Left ventricle myocardium inferior (tissue), 1 donor: ENCODE measurements at regions not wholly inside any gene's neighbourhood (a gene's known extent, or its start where the extent isn't known, plus 50 kb on each side); places are given as distances from the start of the nearest gene placed in this dataset.

ENCODE experiments used
- DNase-seq: peaks from one replicate; pipeline ENCODE4 v3.0.0-alpha.2; 2020
- H3K27ac ChIP-seq: fragments of 200-600 bp; replicated peaks from 2 replicates; pipeline ENCODE4 v1.8.0; 2021
- H3K27me3 ChIP-seq: fragments of 200-600 bp; 2 replicates; pipeline ENCODE4 v1.8.0; 2021; ENCODE audit warnings: low read depth
- H3K36me3 ChIP-seq: fragments of 200-600 bp; 2 replicates; pipeline ENCODE4 v1.8.0; 2021
- H3K4me1 ChIP-seq: fragments of 200-600 bp; 2 replicates; pipeline ENCODE4 v1.8.0; 2021
- H3K4me3 ChIP-seq: fragments of 200-600 bp; 2 replicates; pipeline ENCODE4 v1.8.0; 2021; ENCODE audit warnings: mild to moderate bottlenecking, moderate library complexity
- H3K9me3 ChIP-seq: fragments of 200-600 bp; replicated peaks from 2 replicates; pipeline ENCODE4 v1.8.0; 2021
- intact Hi-C: fragments of 100-400 bp; cut with micrococcal nuclease; formaldehyde crosslinking; loops from one replicate; pipeline ENCODE4 v1.11.0; 2022
- TF ChIP-seq, protein P1 (sequence below): fragments of 200-600 bp; IDR thresholded peaks from 2 replicates; pipeline ENCODE4 v1.8.0; 2021; ENCODE audit warnings: antibody characterized with exemption, mild to moderate bottlenecking, borderline replicate concordance
- donor health status: DM: no; HTN: yes; CAD: no; lungs with severe emphysema.

DNA sequence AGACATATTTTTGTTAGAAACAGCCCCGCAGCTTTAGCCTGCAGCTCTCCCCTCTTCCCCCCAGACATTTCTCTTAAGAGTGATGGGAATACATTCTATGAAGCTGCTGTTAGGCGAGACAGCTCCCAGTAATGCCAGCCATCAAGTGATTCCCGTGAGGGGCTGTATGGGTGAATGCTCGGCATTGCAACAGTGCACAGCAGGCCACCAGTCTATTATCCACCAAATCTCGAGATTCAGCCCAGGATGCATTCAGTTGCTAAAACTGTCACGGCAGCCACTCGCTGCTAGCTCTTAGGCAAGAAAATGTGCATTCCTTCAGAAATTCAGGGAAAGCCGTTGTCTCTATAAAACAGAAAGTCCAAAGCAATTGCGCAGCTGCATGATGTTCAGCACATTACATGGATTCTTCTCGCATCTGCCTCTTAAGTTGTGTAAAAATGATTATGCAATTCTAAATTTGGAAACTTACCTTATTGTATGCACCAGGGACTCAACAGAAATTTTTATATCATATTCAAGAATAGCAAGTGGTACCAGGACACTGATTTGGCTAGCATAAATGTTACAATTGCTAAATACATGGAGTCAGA, 211.3 kb upstream of the ARL4C start:
- H3K4me3 ChIP-seq: no peak overlapping the region
- DNase-seq: no peak

DNA sequence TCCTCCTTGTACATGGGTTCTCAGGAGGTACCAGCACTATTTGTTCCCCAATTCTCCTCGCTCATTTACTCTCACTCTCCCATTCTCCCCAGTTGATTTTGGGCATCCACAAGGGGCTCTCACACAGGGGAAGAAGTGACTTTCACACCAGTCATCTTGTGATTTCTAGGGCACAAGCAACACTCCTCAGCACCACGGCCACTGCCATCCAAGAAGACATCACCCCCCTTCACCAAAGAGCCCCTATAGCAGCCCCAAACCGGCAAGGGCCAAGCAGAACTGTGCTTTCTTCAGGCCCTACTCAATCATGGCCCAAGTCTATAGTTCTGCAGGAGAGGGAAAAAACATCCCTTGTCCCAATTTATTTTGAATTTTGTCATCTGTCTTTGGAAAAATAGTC, 209.2 kb upstream of the ARL4C start:
- H3K9me3 ChIP-seq: no peaks in the 10 kb centered on the region
- no peak overlapping the region for H3K4me3 ChIP-seq
- intact Hi-C loops: no loop called here
- DNase-seq: no peak
- H3K4me1 ChIP-seq: no peaks in the 10 kb centered on the region
- H3K27me3 ChIP-seq: peaks cover 34% of the 10 kb centered on the region
- no peak overlapping the region for H3K27ac ChIP-seq
- TF ChIP-seq, protein P1, sequence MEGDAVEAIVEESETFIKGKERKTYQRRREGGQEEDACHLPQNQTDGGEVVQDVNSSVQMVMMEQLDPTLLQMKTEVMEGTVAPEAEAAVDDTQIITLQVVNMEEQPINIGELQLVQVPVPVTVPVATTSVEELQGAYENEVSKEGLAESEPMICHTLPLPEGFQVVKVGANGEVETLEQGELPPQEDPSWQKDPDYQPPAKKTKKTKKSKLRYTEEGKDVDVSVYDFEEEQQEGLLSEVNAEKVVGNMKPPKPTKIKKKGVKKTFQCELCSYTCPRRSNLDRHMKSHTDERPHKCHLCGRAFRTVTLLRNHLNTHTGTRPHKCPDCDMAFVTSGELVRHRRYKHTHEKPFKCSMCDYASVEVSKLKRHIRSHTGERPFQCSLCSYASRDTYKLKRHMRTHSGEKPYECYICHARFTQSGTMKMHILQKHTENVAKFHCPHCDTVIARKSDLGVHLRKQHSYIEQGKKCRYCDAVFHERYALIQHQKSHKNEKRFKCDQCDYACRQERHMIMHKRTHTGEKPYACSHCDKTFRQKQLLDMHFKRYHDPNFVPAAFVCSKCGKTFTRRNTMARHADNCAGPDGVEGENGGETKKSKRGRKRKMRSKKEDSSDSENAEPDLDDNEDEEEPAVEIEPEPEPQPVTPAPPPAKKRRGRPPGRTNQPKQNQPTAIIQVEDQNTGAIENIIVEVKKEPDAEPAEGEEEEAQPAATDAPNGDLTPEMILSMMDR: no peak
- H3K36me3 ChIP-seq: no peaks in the 10 kb centered on the region

More for the DNA sequence above, 211.3 kb upstream of the ARL4C start:
- Histone ChIP-seq H3K36me3 (no peaks in the 10 kb centered on the region), H3K9me3 (no peaks in the 10 kb centered on the region), H3K4me1 (no peaks in the 10 kb centered on the region), H3K27me3 (peaks cover 29% of the 10 kb centered on the region), H3K27ac (no peak overlapping the region)
- intact Hi-C loops: no loop called here
- TF ChIP-seq, protein P1: no peak

- peaks cover 30% of the 10 kb centered on the region for H3K27me3 ChIP-seq
- no peaks in the 10 kb centered on the region for H3K36me3 ChIP-seq
- TF ChIP-seq, protein P1: no peak
- no peak for DNase-seq
- H3K9me3 ChIP-seq: no peaks in the 10 kb centered on the region
- no peak overlapping the region for H3K27ac ChIP-seq
- H3K4me1 ChIP-seq: no peaks in the 10 kb centered on the region
- intact Hi-C loops: no loop called here
- no peak overlapping the region for H3K4me3 ChIP-seq
These were observed 208.2 kb upstream of the ARL4C start for GRCh38 chr2:234705108-234705507.

DNA sequence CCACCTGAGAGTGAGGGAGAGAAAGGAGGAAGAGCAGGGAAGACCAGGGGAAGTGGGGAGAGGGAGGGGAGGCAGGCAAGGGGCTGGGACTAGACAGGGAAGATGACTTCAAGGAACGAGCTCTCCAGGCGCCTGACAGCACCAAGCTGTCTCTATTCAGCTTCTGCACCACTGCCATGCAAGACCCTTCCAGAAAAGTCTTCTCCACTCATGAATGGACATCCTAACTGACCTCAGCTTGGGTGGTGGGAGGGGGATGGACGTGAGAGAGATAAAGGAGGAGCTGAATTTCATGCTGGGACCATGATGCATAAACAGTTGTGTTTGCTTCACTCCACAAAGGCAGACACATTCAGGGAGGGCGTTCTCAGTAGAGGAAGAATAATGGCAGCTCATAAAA, 206.4 kb upstream of the ARL4C start:
- Histone ChIP-seq H3K27ac (no peak overlapping the region), H3K36me3 (no peaks in the 10 kb centered on the region), H3K4me1 (no peaks in the 10 kb centered on the region), H3K27me3 (peaks cover 12% of the 10 kb centered on the region), H3K9me3 (peaks cover 3% of the 10 kb centered on the region), H3K4me3 (no peak overlapping the region)
- TF ChIP-seq, protein P1: no peak
- no peak for DNase-seq
- intact Hi-C loops: no loop called here

DNA sequence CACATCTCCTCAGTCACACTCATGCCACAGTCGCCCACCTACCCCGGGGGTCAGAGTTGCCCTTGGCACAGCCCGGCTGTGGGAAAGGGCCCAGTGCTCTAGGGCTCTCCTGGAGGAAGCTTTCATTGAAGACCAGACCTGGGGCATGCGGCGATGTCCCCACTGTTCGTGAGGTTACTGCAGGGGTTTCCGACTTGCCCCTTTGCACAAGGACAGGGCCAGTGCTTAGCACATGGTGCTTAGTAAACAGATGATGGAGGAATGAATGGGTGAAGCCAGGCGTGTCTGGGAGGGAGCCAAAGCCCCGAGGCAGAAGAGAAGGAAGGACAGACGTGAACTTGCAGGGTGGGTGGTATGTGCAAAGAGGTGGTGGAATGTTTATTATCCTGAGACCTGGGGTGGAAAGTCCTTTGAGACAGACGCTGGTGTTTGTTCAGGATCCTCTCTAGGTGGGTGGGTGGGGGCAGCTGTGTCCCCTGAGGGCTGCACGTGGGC, 205.9 kb upstream of the ARL4C start:
- H3K27ac ChIP-seq: no peak overlapping the region
- intact Hi-C loops: no loop called here
- H3K27me3 ChIP-seq: peaks cover 7% of the 10 kb centered on the region
- H3K4me3 ChIP-seq: no peak overlapping the region
- H3K9me3 ChIP-seq: peaks cover 8% of the 10 kb centered on the region
- no peak for DNase-seq
- no peaks in the 10 kb centered on the region for H3K4me1 ChIP-seq
- no peaks in the 10 kb centered on the region for H3K36me3 ChIP-seq
- TF ChIP-seq, protein P1: no peak
